ENCODE measurements at regions not wholly inside any gene's neighbourhood (a gene's known extent, or its start where the extent isn't known, plus 50 kb on each side); places are given as distances from the start of the nearest gene placed in this dataset.

- TF ChIP-seq MXI1 (IDR thresholded peaks at IDR 0.05; ENCODE audit: borderline replicate concordance, low read depth, low read length) (no peak), RFX5 (IDR thresholded peaks at IDR 0.05; ENCODE audit: low read depth, low read length) (no peak), NFE2L2 (IDR thresholded peaks at IDR 0.05; ENCODE audit: low read depth, low read length) (no peak), FOS (IDR thresholded peaks at IDR 0.05; ENCODE audit: low read depth, low read length) (no peak), RCOR1 (IDR thresholded peaks at IDR 0.05; ENCODE audit: insufficient replicate concordance, low read length) (no peak), CEBPB (IDR thresholded peaks at IDR 0.05; ENCODE audit: low read depth, low read length) (no peak), POLR2A (IDR thresholded peaks at IDR 0.05; ENCODE audit: low read depth, low read length) (no peak)
Measured at GRCh38 chr1:109822749-109823542, 59.2 kb upstream of the EPS8L3 start (continued).
